ENCODE measurements at regions not wholly inside any gene's neighbourhood (a gene's known extent, or its start where the extent isn't known, plus 50 kb on each side); places are given as distances from the start of the nearest gene placed in this dataset.

Small RNA genes lying in the stretch of these regions (small RNA-seq; reads per million reads assigned to genes)
- 0.50 to 4.2 reads per million in 2 experiments for gene RNA5SP283
